ENCODE measurements at regions not wholly inside any gene's neighbourhood (a gene's known extent, or its start where the extent isn't known, plus 50 kb on each side); places are given as distances from the start of the nearest gene placed in this dataset.

- Histone ChIP-seq H3K27me3 (no peaks in the 10 kb centered on the region), H3K9me3 (no peaks in the 10 kb centered on the region), H3K36me3 (no peaks in the 10 kb centered on the region), H3K4me3 (ENCODE audit: low read depth, low read length) (no peak overlapping the region), H3K4me1 (peaks cover 4% of the 10 kb centered on the region; the same call in 1 of the 2 replicates)
- DNase-seq = no peak
- no peak for TF ChIP-seq CTCF (IDR thresholded peaks at IDR 0.05; ENCODE audit: low read depth, low read length)
Measured at GRCh38 chr5:82809420-82810143, 267.6 kb downstream of the TMEM167A start.

GRCh38 chr5:82808960-82809359, 268.2 kb downstream of the TMEM167A start:
- Histone ChIP-seq H3K9me3 (no peaks in the 10 kb centered on the region), H3K27me3 (no peaks in the 10 kb centered on the region), H3K4me3 (ENCODE audit: low read depth, low read length) (no peak overlapping the region), H3K4me1 (peaks cover 4% of the 10 kb centered on the region; the same call in 1 of the 2 replicates), H3K36me3 (no peaks in the 10 kb centered on the region)
- DNase-seq = no peak
- no peak for TF ChIP-seq CTCF (IDR thresholded peaks at IDR 0.05; ENCODE audit: low read depth, low read length)

- DNase-seq = no peak
- Histone ChIP-seq H3K4me1 (no peaks in the 10 kb centered on the region), H3K27me3 (no peaks in the 10 kb centered on the region), H3K36me3 (no peaks in the 10 kb centered on the region), H3K4me3 (ENCODE audit: low read depth, low read length) (no peak overlapping the region), H3K9me3 (no peaks in the 10 kb centered on the region)
- TF ChIP-seq CTCF (IDR thresholded peaks at IDR 0.05; ENCODE audit: low read depth, low read length) = no peak
Measured at GRCh38 chr5:82807021-82807420, 270.2 kb downstream of the TMEM167A start.

GRCh38 chr5:82806513-82806912, 270.7 kb downstream of the TMEM167A start:
- no peaks in the 10 kb centered on the region for H3K36me3 ChIP-seq
- TF ChIP-seq CTCF (IDR thresholded peaks at IDR 0.05; ENCODE audit: low read depth, low read length) = no peak
- no peaks in the 10 kb centered on the region for H3K9me3 ChIP-seq
- no peaks in the 10 kb centered on the region for H3K27me3 ChIP-seq
- no peak for DNase-seq
- H3K4me3 ChIP-seq (ENCODE audit: low read depth, low read length) = no peak overlapping the region
- no peaks in the 10 kb centered on the region for H3K4me1 ChIP-seq

GRCh38 chr5:82804155-82804690, 273.0 kb downstream of the TMEM167A start:
- Histone ChIP-seq H3K9me3 (no peaks in the 10 kb centered on the region), H3K4me1 (no peaks in the 10 kb centered on the region), H3K27me3 (no peaks in the 10 kb centered on the region), H3K36me3 (no peaks in the 10 kb centered on the region), H3K4me3 (ENCODE audit: low read depth, low read length) (no peak overlapping the region)
- no peak for DNase-seq
- TF ChIP-seq CTCF (IDR thresholded peaks at IDR 0.05; ENCODE audit: low read depth, low read length) = no peak

GRCh38 chr5:82802954-82803353, 274.2 kb downstream of the TMEM167A start:
- H3K4me3 ChIP-seq (ENCODE audit: low read depth, low read length) = no peak overlapping the region
- no peaks in the 10 kb centered on the region for H3K36me3 ChIP-seq
- H3K27me3 ChIP-seq = no peaks in the 10 kb centered on the region
- TF ChIP-seq CTCF (IDR thresholded peaks at IDR 0.05; ENCODE audit: low read depth, low read length) = no peak
- no peaks in the 10 kb centered on the region for H3K4me1 ChIP-seq
- no peaks in the 10 kb centered on the region for H3K9me3 ChIP-seq
- DNase-seq = no peak

Data from BE2C (cell line).